Cerebellar cortex (tissue), 1 donor: ENCODE measurements at regions not wholly inside any gene's neighbourhood (a gene's known extent, or its start where the extent isn't known, plus 50 kb on each side); places are given as distances from the start of the nearest gene placed in this dataset.

Source experiments
- DNase-seq: peaks from one replicate; pipeline ENCODE4 v3.0.0-alpha.2; 2015; ENCODE audit warnings: low spot score

- DNase-seq = no peak
These were observed 245.7 kb downstream of the TOMM20 start for GRCh38 chr1:234882898-234883297.

DNA sequence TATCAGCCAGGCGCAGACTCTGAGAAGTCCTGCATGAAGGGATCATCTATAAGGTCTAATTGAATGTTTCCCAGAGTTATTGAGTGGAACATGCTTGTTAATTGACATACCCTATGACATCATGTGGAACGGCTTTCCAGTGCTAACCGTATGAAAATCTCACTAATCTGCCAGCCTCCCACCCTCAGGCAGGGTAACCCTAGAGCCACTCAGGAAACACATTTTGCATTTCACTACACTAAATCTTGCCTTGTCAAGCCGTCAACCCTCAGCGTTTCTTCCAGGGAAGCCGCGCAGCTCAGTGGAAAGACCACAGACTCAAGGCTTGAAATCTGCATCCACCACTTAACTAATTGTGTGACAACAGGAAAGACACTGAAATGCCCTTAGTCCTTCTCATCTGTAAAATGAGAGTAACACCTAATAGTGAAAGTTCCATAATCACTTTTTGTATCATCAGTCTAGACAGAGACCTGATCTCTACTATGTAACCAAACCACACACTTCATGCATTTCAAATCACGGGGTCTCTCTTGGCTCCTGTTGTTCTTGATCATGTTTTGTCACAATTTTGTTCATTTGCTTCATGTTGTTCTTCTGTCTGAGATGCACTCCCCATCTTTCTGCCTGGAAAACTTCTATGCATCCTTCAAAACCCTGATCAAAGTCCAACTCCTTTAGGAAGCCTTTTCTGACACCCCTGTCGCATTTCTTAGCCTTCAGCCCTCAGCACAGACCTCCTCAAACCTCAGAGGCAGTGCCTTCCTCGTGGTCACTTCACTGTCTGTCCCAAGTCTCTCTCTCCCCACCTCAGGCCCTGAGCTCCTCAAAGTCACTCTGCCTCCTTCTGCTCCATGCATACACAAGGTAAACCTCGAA lies 246.5 kb downstream of the TOMM20 start:
- DNase-seq = no peak

DNA sequence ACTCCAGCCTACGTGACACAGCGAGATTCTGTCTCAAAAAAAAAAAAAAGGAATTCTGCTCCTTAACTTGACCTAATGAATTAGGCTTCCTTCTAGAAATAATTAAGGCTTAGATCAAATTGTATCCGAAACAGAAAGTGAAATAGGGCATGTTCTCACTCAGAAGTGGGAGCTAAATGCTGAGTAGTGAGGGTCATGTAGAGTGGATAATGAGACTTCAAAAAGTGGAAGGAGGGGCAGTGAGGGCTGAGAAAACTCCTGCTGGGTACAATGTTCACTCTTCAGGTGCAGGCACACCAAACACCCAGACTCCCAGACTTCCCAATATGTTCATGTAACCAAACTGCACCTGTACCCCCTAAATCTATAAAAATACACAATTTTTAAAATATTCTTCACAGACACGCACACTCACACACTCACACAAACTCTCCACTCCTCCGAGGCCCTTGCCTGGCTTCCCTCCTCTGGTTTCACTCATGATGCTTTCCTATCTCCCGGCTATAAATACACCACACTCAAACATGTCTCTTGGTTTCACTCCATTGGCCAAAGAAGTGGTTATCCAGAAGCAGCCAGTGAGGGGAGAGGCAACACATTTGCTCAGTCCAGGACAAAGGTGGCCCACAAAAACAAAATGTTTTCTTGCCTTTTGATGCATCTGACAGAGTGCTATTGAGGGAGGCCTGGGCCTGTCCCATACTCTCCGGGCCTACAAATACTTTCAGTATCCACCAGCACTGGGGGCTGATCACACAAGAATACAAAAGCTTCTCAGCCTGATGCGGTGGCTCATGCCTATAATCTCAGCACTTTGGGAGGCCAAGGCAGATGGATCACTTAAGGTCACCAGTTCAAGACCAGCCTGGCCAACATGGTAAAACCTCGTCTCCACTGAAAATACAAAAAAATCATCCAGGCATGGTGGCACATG lies 249.2 kb downstream of the TOMM20 start:
- no peak for DNase-seq

DNA sequence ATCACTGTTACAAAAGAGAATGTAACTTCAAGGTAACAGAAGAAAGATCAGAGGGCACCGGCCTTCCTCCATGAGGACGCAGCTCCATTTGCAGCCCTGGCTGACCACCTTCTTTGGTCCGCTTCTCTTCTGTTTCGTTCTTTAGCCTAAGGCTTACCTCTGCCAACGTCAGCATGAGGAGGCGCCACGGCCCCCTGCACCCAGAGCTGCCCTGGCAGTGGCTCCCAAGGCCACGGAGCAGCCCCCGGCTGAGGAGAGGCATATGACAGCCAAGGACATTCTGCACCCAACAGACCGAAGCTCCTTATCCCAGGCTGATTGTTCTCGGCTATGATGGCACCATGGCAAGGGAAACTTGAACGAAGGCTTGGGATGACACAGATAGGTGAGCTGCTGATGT lies 250.3 kb downstream of the TOMM20 start:
- no peak for DNase-seq

DNA sequence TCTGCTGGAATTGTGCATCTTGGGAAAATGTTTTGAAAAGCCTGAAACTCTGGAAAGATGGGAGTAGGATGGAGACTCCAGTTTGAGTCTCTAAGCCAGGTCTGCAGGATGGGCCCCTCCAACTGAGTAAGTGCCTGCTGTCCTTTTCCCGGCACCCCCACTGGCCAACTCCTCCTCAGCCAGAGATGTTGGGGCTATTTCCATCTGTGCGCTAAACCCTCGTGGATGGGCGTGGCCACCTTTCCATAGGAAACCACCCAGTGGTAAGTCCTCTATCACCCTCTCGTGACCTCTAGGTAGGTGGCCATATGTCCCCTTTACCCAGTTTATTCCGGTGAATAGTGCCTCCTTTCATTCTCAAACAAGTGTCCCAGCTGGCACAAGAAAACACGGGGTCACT lies 250.9 kb downstream of the TOMM20 start:
- no peak for DNase-seq

DNA sequence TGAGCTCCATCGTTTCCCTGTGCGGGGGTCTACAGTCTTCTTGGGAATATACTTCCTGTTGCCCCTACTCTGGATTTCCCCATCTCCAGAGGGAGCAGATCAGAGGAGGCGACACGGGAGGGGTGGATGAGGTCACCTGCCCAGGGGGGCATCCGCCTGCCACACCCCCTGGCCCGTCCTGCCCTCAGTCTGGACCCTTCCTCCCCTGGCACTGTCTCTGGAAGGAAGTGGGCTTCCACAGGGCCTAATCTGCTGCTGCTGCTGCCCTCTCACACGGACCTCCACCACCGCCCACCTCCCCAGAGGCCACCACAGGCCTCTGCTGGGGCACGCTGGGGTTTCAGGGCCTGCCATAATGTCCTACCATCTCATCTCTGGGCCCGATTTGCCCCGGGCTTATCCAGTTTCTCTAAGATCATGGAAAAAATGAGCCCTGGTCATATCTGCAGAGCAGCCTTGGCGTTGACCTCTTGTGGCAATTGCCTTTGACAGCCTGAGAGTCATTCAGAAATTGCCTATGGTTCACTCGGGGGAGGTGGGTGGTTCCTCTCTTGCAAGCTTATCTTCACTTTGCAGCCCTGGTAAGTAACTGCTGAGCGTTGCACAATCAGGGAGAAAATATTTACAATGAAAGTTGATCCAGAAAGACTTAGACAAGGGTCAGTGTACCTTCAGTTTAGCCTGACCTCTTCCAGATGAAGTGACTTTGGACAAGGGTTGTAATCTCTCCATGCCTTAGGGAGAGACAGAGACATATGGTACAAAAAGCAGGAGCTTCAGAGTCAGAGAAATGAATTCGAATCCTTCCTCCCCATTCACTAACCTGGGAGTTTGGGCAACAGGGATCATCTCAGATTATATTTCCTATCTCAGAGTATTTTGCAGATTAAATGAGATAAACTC lies 252.4 kb downstream of the TOMM20 start:
- no peak for DNase-seq

- DNase-seq = peak; percentile 79
These were observed 253.2 kb downstream of the TOMM20 start for GRCh38 chr1:234875328-234875952.

GRCh38 chr1:234874291-234875288 lies 254.0 kb downstream of the TOMM20 start:
- DNase-seq = no peak

- DNase-seq = no peak
These were observed 256.8 kb downstream of the TOMM20 start for GRCh38 chr1:234871710-234872271.

GRCh38 chr1:234871039-234871709 lies 257.5 kb downstream of the TOMM20 start:
- DNase-seq = no peak

DNA sequence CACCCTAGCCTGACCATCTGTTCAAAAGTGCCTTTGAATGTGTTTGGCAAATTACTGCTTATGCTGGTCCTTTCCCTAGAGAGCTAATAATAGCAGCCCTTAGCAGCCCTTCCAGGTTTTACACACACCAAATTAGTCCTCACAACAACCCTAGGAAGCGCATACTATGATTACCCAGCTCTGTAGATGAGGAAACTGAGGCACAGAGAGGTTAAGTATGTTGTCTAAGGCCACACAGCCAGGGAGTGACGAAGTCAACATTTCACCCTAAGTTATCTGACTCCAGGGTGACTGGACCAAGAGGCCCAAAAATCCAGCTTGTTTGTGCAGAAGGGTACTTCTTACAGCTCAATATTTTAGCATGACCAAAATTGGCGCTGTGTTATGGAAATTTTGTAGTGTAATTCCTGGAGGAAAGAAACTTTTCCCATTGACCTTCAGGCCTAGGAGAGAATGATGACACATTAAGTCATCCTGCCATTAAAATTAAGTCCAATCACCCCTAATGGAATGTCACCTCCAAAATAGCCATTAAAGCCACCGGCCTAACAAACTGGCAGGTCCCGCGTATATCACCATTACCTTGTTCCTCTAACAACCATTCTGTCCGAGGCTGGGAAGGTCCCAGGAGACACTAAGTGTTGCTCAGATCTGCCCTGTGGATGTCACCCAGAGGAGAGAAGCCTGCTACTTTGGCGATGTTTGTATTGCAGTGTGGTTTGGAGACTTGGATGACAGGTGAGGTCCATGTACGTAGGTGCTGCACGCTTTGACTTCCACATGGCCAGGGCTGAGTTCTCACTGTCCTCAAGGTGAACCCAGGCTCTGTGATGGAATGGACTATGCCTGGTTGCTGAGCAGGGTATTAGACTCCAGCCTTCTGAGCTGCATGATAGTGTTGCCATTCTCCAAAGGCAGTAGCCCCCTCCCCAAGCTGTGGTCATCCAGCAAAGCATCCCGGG lies 258.3 kb downstream of the TOMM20 start:
- DNase-seq = peak; percentile 33

DNA sequence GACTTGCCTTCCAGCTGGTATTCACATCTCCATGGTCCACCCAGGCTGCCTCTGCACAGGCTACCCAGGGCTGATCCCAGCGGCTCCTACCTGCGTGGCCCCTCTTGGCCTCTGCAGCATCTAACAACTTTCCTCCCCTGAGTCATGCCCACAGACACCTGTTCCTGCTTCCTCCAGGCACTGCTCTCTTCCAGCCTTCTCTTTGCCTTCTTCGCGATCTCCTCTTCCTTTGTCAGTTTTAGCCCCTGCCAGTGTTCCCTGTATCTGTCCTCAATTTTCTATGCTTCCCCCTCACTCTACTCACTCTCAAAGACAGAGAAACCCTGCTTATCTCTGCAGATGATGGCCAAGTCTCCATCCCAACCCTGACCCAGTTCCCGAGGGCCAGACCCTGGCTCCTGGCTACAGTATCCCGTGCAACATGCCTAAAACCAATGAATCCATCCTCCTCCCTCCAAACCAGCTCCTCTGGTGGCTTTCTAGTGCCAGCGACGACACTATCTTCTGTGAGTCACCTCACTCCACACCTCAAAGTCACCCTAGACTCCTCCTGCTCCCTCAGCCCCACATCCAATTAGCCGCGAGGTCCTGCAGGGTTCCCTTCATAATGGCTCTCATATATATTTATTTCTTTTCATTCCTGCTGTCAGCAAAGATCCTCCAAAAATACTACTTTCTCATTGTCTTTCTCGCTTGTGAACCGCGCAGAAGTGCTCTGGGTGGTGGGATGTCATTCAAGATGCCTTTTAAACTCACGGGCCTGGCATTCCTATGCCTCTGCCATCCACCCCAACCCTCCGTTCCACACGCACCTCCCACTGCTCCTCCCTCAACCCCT lies 259.2 kb downstream of the TOMM20 start:
- no peak for DNase-seq

DNA sequence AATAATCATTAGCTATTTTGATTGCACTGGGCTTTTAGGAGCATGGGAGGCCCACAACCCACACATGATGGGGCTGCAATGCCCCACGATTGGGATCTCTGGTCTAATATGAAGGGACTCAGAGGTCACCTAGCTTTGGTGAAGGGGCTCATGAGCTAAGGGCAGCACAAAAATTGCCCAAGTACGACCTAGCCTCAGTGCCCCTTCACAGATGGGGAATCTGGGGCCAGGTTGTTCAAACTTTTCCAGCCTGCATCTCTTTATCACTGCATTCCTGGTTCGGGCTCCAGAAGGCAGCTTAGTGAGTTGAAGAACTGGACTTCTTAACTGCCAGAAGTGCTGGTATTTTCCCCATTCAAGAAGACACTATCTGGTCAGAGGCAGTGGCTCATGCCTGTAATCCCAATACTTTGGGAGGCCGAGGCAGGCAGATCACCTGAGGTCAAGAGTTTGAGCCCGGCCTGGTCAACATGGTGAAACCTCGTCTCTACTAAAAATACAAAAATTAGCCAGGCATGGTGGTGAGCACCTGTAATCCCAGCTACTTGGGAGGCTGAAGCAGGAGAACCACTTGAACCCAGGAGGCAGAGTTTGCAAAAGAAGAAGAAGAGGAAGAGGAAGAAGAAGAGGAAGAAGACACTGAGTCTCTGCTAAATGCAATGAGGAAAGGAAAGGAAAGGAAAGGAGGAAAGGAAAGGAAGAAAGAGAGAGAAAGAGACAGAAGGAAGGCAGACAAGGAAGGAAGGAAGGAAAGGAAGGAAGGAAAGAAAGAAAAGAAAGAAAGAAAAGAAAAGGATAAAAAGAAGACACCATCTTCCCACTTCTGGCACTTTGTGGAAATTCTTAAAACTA lies 258.5 kb upstream of the IRF2BP2 start:
- DNase-seq = no peak

- no peak for DNase-seq
These were observed 256.3 kb upstream of the IRF2BP2 start for GRCh38 chr1:234866007-234866866.
